ENCODE measurements at regions not wholly inside any gene's neighbourhood (a gene's known extent, or its start where the extent isn't known, plus 50 kb on each side); places are given as distances from the start of the nearest gene placed in this dataset.
A peak's percentile ranks its signal among the peaks of the same experiment; 100 is the strongest.
"Not testable (repeated sequence)": the region's sequence is repeated elsewhere in the genome, so short reads cannot be mapped to it uniquely, and the experiment has no call there.

DNA sequence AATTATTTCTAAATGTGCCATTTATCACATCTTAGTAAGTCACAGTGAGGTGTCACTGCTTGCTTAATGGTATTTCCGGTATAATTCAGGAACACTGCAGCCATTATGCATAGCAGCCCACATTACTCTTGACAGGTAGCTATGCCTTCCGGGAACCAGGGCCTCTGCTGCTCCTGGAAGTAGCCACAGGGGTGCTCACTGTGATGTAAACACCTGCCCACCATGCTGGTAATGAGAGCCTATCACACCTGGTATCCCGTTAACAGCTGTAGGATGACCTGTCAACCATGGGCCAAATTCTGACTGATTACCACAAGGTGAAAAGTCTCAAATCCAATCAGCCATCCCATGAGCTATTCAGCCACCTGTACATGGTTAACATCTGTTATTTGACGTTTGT is 647.0 kb upstream of the NXPH2 start:
- Histone ChIP-seq H3K9me3 (peaks cover 0 to 6% of the 10 kb centered on the region in 2 donors), H3K27me3 (no peaks in the 10 kb centered on the region), H3K4me1 (no peaks in the 10 kb centered on the region), H3K36me3 (no peaks in the 10 kb centered on the region), H3K27ac (no peak overlapping the region), H3K4me3 (no peak overlapping the region)
- no peak for DNase-seq
- intact Hi-C loops (cut with DNase I) = no loop called here
- ATAC-seq = no peak
- TF ChIP-seq, protein P1, sequence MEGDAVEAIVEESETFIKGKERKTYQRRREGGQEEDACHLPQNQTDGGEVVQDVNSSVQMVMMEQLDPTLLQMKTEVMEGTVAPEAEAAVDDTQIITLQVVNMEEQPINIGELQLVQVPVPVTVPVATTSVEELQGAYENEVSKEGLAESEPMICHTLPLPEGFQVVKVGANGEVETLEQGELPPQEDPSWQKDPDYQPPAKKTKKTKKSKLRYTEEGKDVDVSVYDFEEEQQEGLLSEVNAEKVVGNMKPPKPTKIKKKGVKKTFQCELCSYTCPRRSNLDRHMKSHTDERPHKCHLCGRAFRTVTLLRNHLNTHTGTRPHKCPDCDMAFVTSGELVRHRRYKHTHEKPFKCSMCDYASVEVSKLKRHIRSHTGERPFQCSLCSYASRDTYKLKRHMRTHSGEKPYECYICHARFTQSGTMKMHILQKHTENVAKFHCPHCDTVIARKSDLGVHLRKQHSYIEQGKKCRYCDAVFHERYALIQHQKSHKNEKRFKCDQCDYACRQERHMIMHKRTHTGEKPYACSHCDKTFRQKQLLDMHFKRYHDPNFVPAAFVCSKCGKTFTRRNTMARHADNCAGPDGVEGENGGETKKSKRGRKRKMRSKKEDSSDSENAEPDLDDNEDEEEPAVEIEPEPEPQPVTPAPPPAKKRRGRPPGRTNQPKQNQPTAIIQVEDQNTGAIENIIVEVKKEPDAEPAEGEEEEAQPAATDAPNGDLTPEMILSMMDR (IDR thresholded peaks at IDR 0.05) = no peak

GRCh38 chr2:139424101-139424500 is 643.9 kb upstream of the NXPH2 start:
- H3K4me1 ChIP-seq = no peaks in the 10 kb centered on the region
- peaks cover 0 to 6% of the 10 kb centered on the region in 2 donors for H3K9me3 ChIP-seq
- H3K36me3 ChIP-seq = no peaks in the 10 kb centered on the region
- TF ChIP-seq, protein P1 (IDR thresholded peaks at IDR 0.05) = no peak
- no peak for ATAC-seq
- intact Hi-C loops (cut with DNase I) = no loop called here
- no peak overlapping the region for H3K4me3 ChIP-seq
- H3K27me3 ChIP-seq = no peaks in the 10 kb centered on the region
- no peak for DNase-seq
- H3K27ac ChIP-seq = no peak overlapping the region

DNA sequence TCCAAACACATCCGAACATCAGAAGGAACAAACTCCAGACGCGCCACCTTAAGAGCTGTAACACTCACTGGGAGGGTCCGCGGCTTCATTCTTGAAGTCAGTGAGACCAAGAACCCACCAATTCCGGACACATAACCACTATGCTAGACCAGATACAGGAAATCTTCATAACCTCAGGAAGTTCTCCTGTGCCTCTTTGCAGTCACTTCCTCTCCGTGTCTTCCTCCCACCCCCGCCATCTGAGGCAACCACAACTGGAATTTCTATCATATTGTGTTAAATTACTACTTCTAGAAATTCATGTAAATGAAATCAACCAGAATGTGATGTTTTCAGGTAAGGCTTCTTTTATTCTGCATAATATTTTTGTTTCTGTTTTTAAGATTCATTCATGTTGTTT is 631.0 kb upstream of the NXPH2 start:
- Histone ChIP-seq H3K4me3 (no peak overlapping the region), H3K9me3 (peaks cover 0 to 39% of the 10 kb centered on the region in 2 donors), H3K36me3 (no peaks in the 10 kb centered on the region), H3K27ac (no peak overlapping the region), H3K27me3 (no peaks in the 10 kb centered on the region), H3K4me1 (no peaks in the 10 kb centered on the region)
- ATAC-seq (no peak), DNase-seq (no peak)
- TF ChIP-seq, protein P1 (IDR thresholded peaks at IDR 0.05) = no peak
- intact Hi-C loops (cut with DNase I) = no loop called here

DNA sequence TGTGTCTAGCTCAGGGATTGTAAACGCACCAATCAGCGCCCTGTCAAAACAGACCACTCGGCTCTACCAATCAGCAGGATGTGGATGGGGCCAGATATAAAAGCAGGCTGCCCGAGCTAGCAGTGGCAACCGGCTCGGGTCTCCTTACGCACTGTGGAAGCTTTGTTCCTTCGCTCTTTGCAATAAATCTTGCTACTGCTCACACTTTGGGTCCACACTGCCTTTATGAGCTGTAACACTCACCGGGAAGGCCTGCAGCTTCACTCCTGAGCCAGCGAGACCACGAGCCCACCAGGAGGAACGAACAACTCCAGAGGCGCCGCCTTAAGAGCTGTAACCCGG is 630.6 kb upstream of the NXPH2 start:
- ATAC-seq; H3K4me3 ChIP-seq; H3K27ac ChIP-seq; H3K36me3 ChIP-seq; H3K4me1 ChIP-seq; H3K27me3 ChIP-seq; intact Hi-C loops (cut with DNase I): not testable (repeated sequence)
- H3K9me3 ChIP-seq = peaks cover 0 to 36% of the 10 kb centered on the region in 2 donors
- peak in 1 of 4 donors; percentile 21 for DNase-seq

DNA sequence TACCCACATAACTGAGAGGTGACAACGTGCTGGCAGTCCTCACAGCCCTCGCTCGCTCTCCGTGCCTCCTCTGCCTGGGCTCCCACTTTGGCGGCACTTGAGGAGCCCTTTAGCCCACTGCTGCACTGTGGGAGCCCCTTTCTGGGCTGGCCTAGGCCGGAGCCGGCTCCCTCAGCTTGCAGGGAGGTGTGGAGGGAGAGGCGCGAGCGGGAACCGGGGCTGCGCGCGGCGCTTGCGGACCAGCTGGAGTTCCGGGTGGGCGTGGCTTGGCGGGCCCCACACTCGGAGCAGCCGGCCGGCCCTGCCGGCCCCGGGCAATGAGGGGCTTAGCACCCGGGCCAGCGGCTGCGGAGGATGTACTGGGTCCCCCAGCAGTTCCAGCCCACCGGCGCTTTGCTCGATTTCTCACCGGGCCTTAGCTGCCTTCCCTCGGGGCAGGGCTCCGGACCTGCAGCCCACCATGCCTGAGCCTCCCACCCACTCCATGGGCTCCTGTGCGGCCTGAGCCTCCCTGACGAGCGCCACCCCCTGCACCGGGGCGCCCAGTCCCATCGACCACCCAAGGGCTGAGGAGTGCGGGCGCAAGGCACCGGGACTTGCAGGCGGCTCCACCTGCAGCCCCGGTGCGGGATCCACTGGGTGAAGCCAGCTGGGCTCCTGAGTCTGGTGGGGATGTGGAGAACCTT is 630.1 kb upstream of the NXPH2 start:
- ATAC-seq; H3K4me1 ChIP-seq; H3K27ac ChIP-seq; H3K27me3 ChIP-seq; H3K36me3 ChIP-seq; intact Hi-C loops (cut with DNase I); H3K4me3 ChIP-seq: not testable (repeated sequence)
- H3K9me3 ChIP-seq = peaks cover 0 to 31% of the 10 kb centered on the region in 2 donors
- DNase-seq = peak in 1 of 4 donors; percentile 47

GRCh38 chr2:139409212-139409611 is 629.0 kb upstream of the NXPH2 start:
- ATAC-seq (no peak), DNase-seq (no peak)
- Histone ChIP-seq H3K36me3 (no peaks in the 10 kb centered on the region), H3K27ac (no peak overlapping the region), H3K9me3 (peaks cover 0 to 20% of the 10 kb centered on the region in 2 donors), H3K27me3 (no peaks in the 10 kb centered on the region), H3K4me1 (no peaks in the 10 kb centered on the region), H3K4me3 (no peak overlapping the region)
- intact Hi-C loops (cut with DNase I) = no loop called here
- TF ChIP-seq, protein P1 (IDR thresholded peaks at IDR 0.05) = no peak
